SK-N-SH treated with all-trans-retinoic acid at 6 μM for 48 hours (cell line): ENCODE measurements at regions not wholly inside any gene's neighbourhood (a gene's known extent, or its start where the extent isn't known, plus 50 kb on each side); places are given as distances from the start of the nearest gene placed in this dataset.

Experiments used
- ARNTL ChIP-seq: fragments of 450-650 bp; formaldehyde crosslinking; IDR thresholded peaks from 2 replicates; pipeline ENCODE4 v1.5.0; 2020; ENCODE audit warnings: low read depth, mild to moderate bottlenecking, moderate library complexity, borderline replicate concordance
- BACH2 ChIP-seq: fragments of 250-450 bp; sonication (Bioruptor Pico); IDR thresholded peaks from 2 replicates; pipeline ENCODE4 v1.9.0; 2021; ENCODE audit warnings: mild to moderate bottlenecking, borderline replicate concordance
- CSDC2 ChIP-seq: fragments of 250-450 bp; sonication (Bioruptor Pico); IDR thresholded peaks from 2 replicates; pipeline ENCODE4 v1.5.0; 2020; ENCODE audit warnings: mild to moderate bottlenecking, moderate library complexity
- ESRRG ChIP-seq: fragments of 250-450 bp; sonication (Bioruptor Pico); IDR thresholded peaks from 2 replicates; pipeline ENCODE4 v1.6.1; 2021; ENCODE audit warnings: mild to moderate bottlenecking
- ISL1 ChIP-seq: fragments of 250-450 bp; sonication (Bioruptor Pico); IDR thresholded peaks from 2 replicates; pipeline ENCODE4 v2.1.2; 2022; ENCODE audit warnings: mild to moderate bottlenecking, moderate library complexity
- RARB ChIP-seq: fragments of 250-450 bp; sonication (Bioruptor Pico); IDR thresholded peaks from 2 replicates; pipeline ENCODE4 v1.8.0; 2021; ENCODE audit warnings: mild to moderate bottlenecking, moderate library complexity
- SNAI2 ChIP-seq: fragments of 250-450 bp; sonication (Bioruptor Pico); IDR thresholded peaks from 2 replicates; pipeline ENCODE4 v1.5.0; 2020; ENCODE audit warnings: mild to moderate bottlenecking, moderate library complexity
- ZFP3 ChIP-seq: fragments of 250-450 bp; sonication (Bioruptor Pico); IDR thresholded peaks from 2 replicates; pipeline ENCODE4 v1.5.0; 2020; ENCODE audit warnings: mild to moderate bottlenecking, moderate library complexity
- ZNF565 ChIP-seq: fragments of 450-650 bp; formaldehyde crosslinking; conservative IDR thresholded peaks from 2 replicates; pipeline ENCODE4 v1.5.0; 2020; ENCODE audit warnings: low read depth, mild to moderate bottlenecking, moderate library complexity
- ZNF70 ChIP-seq: fragments of 450-650 bp; formaldehyde crosslinking; IDR thresholded peaks from 2 replicates; pipeline ENCODE4 v1.5.0; 2020; ENCODE audit warnings: mild to moderate bottlenecking, moderate library complexity
- ZNF8 ChIP-seq: fragments of 450-650 bp; formaldehyde crosslinking; IDR thresholded peaks from 2 replicates; pipeline ENCODE4 v1.5.0; 2020; ENCODE audit warnings: mild to moderate bottlenecking, moderate library complexity
- TF ChIP-seq, protein P1 (sequence below): fragments of 250-450 bp; sonication (Bioruptor Pico); IDR thresholded peaks from 2 replicates; pipeline ENCODE4 v1.8.0; 2020; ENCODE audit warnings: mild to moderate bottlenecking, moderate library complexity, borderline replicate concordance
- TF ChIP-seq, protein P2 (sequence below): fragments of 250-450 bp; sonication (Bioruptor Pico); IDR thresholded peaks from 2 replicates; pipeline ENCODE4 v1.5.1; 2020; ENCODE audit warnings: low read depth, mild to moderate bottlenecking, moderate library complexity

DNA sequence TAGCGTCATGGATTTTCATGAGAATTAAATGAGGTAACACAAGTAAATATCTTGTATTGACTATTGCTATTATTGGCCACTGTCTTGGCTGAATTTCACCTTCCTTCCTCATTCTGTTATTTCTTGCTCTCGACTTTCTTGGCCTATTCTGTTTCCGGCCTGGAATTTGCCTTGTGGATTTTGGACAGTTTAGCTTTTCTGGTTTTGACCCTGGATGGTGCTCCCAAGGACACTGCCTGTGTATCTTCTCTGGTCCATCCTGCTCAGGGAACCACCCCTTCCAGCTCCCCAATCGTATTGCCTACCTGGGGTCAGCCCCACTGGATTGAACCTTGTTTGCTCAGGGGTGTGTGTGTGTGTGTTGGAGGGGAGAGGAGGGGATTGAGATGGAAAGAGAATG is 376.2 kb upstream of the C2CD4B start:
- TF ChIP-seq SNAI2 (CRISPR knock-in tag) (no peak), ISL1 (no peak), BACH2 (CRISPR knock-in tag) (no peak), ESRRG (CRISPR knock-in tag) (no peak), ARNTL (CRISPR knock-in tag) (no peak), ZNF8 (CRISPR knock-in tag) (no peak), ZNF565 (no peak), RARB (no peak), CSDC2 (CRISPR knock-in tag) (no peak), ZNF70 (CRISPR knock-in tag) (no peak), ZFP3 (CRISPR knock-in tag) (no peak)
- TF ChIP-seq, protein P1, sequence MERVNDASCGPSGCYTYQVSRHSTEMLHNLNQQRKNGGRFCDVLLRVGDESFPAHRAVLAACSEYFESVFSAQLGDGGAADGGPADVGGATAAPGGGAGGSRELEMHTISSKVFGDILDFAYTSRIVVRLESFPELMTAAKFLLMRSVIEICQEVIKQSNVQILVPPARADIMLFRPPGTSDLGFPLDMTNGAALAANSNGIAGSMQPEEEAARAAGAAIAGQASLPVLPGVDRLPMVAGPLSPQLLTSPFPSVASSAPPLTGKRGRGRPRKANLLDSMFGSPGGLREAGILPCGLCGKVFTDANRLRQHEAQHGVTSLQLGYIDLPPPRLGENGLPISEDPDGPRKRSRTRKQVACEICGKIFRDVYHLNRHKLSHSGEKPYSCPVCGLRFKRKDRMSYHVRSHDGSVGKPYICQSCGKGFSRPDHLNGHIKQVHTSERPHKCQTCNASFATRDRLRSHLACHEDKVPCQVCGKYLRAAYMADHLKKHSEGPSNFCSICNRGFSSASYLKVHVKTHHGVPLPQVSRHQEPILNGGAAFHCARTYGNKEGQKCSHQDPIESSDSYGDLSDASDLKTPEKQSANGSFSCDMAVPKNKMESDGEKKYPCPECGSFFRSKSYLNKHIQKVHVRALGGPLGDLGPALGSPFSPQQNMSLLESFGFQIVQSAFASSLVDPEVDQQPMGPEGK: no peak
- TF ChIP-seq, protein P2, sequence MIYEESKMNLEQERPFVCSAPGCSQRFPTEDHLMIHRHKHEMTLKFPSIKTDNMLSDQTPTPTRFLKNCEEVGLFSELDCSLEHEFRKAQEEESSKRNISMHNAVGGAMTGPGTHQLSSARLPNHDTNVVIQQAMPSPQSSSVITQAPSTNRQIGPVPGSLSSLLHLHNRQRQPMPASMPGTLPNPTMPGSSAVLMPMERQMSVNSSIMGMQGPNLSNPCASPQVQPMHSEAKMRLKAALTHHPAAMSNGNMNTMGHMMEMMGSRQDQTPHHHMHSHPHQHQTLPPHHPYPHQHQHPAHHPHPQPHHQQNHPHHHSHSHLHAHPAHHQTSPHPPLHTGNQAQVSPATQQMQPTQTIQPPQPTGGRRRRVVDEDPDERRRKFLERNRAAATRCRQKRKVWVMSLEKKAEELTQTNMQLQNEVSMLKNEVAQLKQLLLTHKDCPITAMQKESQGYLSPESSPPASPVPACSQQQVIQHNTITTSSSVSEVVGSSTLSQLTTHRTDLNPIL (CRISPR knock-in tag): no peak
